ENCODE measurements at regions not wholly inside any gene's neighbourhood (a gene's known extent, or its start where the extent isn't known, plus 50 kb on each side); places are given as distances from the start of the nearest gene placed in this dataset.

DNA sequence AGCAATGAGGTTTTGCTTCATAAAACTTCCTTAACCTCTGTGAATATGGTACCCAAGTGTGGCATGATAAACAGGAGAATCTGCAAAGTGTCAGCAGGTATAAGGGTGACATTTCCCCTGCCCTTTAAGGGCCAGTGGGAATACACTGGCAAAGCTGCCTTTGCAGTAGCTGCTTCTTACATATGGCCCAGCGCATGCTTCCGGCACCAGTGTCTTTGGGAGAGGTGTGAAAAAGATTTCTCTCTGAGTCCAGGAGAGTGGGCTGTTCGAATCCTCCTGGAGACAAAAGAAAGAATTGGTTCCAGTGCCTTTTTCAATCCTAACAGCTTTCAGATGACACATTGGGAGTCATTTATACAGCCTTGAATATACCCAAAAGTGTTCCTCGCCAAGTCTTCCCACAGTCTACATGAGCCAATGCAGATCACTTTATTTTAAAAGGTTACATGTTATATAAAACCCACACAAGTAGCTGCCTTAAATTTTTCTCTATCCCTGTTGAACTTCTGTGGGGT, 437.7 kb downstream of the PRKD1 start:
- DNase-seq = no peak

DNA sequence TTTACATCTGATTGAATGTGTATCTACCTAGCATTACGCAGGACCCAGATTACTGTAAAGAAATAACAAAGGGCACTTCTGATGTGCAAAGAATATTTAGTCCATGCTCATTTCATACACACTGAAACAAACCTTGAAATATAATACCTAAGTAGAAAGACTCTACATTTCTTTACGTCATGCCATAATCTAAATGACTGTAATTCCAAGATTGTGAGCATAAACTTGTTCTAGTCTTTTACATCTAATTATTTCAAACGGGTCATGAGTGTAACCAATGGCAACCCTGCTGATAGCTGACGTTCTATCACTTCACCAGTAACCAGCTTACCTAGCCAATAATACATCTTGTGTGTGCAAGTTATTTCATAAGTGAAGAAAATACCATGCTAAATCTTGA, 433.8 kb downstream of the PRKD1 start:
- no peak for DNase-seq

DNA sequence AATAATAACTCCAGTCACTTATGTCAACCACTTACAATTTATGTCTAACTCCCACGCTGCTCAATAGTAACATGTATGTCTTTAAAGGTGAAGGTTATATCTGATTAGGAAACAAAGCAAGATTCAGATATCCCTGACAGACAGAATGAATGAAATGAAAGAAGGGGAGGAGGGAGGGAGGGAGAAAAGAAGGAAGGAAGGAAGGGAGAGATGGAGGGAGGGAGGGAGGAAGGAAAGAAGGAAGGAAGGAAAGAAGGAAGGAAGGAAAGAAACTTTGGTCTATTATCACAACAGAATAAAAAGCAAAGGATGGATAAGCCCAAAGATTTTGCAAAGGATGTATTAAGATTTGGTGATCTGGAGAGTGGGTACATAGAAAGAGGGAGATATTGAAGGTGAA, 433.3 kb downstream of the PRKD1 start:
- no peak for DNase-seq

DNA sequence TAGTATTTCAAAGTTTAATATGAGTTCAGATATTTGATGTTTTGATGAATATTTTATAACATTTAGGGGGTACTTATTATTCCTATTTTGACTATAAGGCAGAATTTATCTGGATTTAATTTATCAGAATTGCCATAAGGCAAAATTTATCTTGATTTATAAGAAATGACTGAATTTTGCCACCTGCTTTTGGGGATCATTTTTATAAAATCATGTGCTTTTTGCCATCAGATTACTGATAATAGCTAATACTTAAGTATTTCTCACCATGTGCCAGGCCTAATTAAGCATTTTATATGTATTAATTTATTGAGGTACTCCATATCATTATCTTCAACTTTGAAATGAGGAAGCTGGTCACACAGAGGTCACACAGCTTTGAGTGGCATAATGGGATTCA, 423.7 kb downstream of the PRKD1 start:
- DNase-seq = no peak

DNA sequence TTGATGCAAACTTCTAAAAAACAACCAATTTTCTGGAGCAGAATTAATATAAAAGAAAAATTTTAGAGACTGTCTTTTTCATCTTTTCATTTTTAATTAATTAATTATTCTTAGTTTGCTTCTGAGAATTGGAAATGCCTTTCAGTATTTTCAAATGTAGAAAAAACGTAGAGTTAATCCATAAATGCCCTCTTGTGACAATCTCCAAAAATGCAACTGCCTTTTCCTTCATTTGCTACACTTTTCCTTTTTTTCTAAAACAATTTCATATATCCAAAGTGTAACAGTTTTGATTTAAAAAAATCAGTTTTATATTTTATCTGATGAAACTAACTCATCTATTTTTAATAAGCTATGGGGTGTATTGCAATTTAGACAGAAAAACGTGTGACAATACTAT, 409.3 kb downstream of the PRKD1 start:
- no peak for DNase-seq

DNA sequence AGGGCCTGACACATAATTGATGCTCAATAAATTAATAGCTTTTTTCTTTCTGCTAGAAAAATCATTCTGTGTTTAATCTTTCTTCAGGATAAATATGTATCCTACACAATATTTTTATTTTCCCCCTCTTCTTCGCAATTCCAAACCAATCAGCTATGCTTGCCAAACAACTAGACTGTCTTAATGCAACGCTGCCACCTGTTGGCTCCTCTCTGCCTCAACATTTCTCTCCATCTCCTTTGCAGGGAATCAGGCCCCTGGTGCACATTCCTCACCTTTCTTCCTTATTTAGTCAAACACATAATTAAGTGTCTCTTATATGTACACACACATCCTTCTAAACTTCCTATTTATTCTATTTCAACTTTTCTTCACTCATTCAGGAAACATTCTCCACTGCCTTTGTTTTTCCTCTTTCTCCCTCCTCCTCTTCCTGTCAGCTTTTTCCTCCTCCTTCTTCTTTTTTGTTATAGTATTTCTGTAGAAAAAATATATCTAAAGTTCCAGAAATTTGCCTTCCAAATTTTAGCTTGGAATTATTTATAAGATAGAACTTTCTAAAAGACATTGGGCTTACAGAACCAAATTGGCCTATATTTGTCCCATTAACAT, 406.0 kb downstream of the PRKD1 start:
- no peak for DNase-seq
